Kidney (tissue), 13 donors: ENCODE measurements at regions not wholly inside any gene's neighbourhood (a gene's known extent, or its start where the extent isn't known, plus 50 kb on each side); places are given as distances from the start of the nearest gene placed in this dataset.

ENCODE experiments used
- DNase-seq, 5 donors: peaks; one replicate each; pipeline ENCODE4 v3.0.0-alpha.2; 2013 to 2020
- FAIRE-seq: peaks from 2 replicates; lab custom pipeline; 2012; peaks lifted over from hg19 to GRCh38; lab: Jason Lieb, UNC
- H3K27ac ChIP-seq, 2 donors: one replicate each; pipeline ENCODE4 v1.7.0; 2013; ENCODE audit warnings: low read depth in 2 of 2, low read length in 2 of 2, inconsistent platforms in 1 of 2
- H3K27me3 ChIP-seq: one replicate; pipeline ENCODE4 v1.7.1; 2013; ENCODE audit warnings: low read length, inconsistent platforms; ENCODE audit not compliant: control insufficient read depth, insufficient read depth
- H3K36me3 ChIP-seq, 3 donors: one replicate each; pipeline versions ENCODE4 v1.7.0 to v1.7.1; 2013; ENCODE audit warnings: low read length in 3 of 3, control low read depth in 1 of 3, inconsistent platforms in 1 of 3; ENCODE audit not compliant: insufficient read depth in 3 of 3, control insufficient read depth in 2 of 3
- H3K4me1 ChIP-seq, 3 donors: one replicate each; pipeline versions ENCODE4 v1.7.0 to v1.7.1; 2013; ENCODE audit warnings: low read length in 3 of 3, inconsistent platforms in 1 of 3, low read depth in 1 of 3; ENCODE audit not compliant: control insufficient read depth in 2 of 3, insufficient read depth in 2 of 3
- H3K4me3 ChIP-seq, 3 donors: one replicate each; pipeline versions ENCODE4 v1.7.0 to v1.8.1; 2013; ENCODE audit warnings: low read length in 3 of 3, control low read depth in 1 of 3, inconsistent platforms in 1 of 3
- H3K9ac ChIP-seq, 3 donors: one replicate each; pipeline versions ENCODE4 v1.7.0 to v1.7.1; 2013; ENCODE audit warnings: low read length in 3 of 3, control low read depth in 1 of 3, inconsistent platforms in 1 of 3
- H3K9me3 ChIP-seq, 3 donors: one replicate each; pipeline versions ENCODE4 v1.7.0 to v1.7.1; 2013; ENCODE audit warnings: low read length in 3 of 3, control low read depth in 1 of 3, inconsistent platforms in 1 of 3; ENCODE audit not compliant: control insufficient read depth in 2 of 3, insufficient read depth in 1 of 3
- CTCF ChIP-seq: IDR thresholded peaks from 3 replicates; pipeline ENCODE4 v1.5.1; 2012; ENCODE audit warnings: mild to moderate bottlenecking, moderate library complexity, borderline replicate concordance; ENCODE audit not compliant: insufficient read depth; ENCODE audit errors: extremely low read depth
- intact Hi-C: fragments of 100-400 bp; cut with DNase I; formaldehyde crosslinking; loops from one replicate; pipeline ENCODE4 v1.11.1; 2022
- donor health status: control.
- donor health status: control.
- donor health status: control.
- donor health status: control.
- donor health status: control.
- donor health status: DM: yes; HTN: yes; CAD: no.
- donor health status: Normal renal cell carcinoma (clear cell type).

- H3K36me3 ChIP-seq: no peaks in the 10 kb centered on the region
- peaks cover 0 to 4% (median 0%) of the 10 kb centered on the region in 3 donors for H3K4me1 ChIP-seq
- H3K9me3 ChIP-seq: no peaks in the 10 kb centered on the region
- H3K4me3 ChIP-seq: no peak overlapping the region
- intact Hi-C loops: no loop called here
- no peaks in the 10 kb centered on the region for H3K27me3 ChIP-seq
- DNase-seq (no peak), FAIRE-seq (no peak)
- TF ChIP-seq CTCF: no peak
- H3K27ac ChIP-seq: no peak overlapping the region
- H3K9ac ChIP-seq: no peak overlapping the region
Measured at GRCh38 chr3:189118896-189119295, 52.9 kb upstream of the TPRG1 start.

- FAIRE-seq: no peak
- Histone ChIP-seq H3K27me3 (no peaks in the 10 kb centered on the region), H3K36me3 (no peaks in the 10 kb centered on the region), H3K27ac (no peak overlapping the region), H3K4me1 (peaks cover 0 to 9% (median 3%) of the 10 kb centered on the region in 3 donors), H3K4me3 (no peak overlapping the region), H3K9me3 (no peaks in the 10 kb centered on the region), H3K9ac (no peak overlapping the region)
- intact Hi-C loops: no loop called here
- DNase-seq: no peak
- TF ChIP-seq CTCF: no peak
Measured at GRCh38 chr3:189119950-189120349, 51.8 kb upstream of the TPRG1 start.

GRCh38 chr3:189121092-189121491 is 50.7 kb upstream of the TPRG1 start:
- intact Hi-C loops: no loop called here
- Histone ChIP-seq H3K9me3 (no peaks in the 10 kb centered on the region), H3K27me3 (no peaks in the 10 kb centered on the region), H3K27ac (no peak overlapping the region), H3K4me1 (peaks cover 0 to 9% (median 3%) of the 10 kb centered on the region in 3 donors), H3K9ac (no peak overlapping the region), H3K4me3 (no peak overlapping the region), H3K36me3 (no peaks in the 10 kb centered on the region)
- DNase-seq: no peak
- no peak for TF ChIP-seq CTCF
- no peak for FAIRE-seq
